Natural killer cell (primary cell): ENCODE measurements at regions not wholly inside any gene's neighbourhood (a gene's known extent, or its start where the extent isn't known, plus 50 kb on each side); places are given as distances from the start of the nearest gene placed in this dataset.

ENCODE experiments used
- ATAC-seq, 3 donors: fragments of 150-1000 bp in 2 of 3; fragments of 200-7000 bp in 1 of 3; cut with Tn5 transposase; 1 replicate in 1 of 3; 2 replicates in 2 of 3; pipeline ENCODE4 v1.10.0; 2021; ENCODE audit warnings: mild to moderate bottlenecking in 2 of 3, moderate library complexity in 2 of 3
- DNase-seq, 2 donors: peaks; one replicate each; pipeline versions ENCODE4 v3.0.0 to v3.0.0-alpha.2; 2013 to 2021; ENCODE audit warnings: mixed read lengths in 1 of 2
- H3K27ac ChIP-seq: one replicate; pipeline ENCODE4 v1.5.1; 2013; ENCODE audit warnings: mild to moderate bottlenecking, low read length
- H3K27me3 ChIP-seq: one replicate; pipeline ENCODE4 v1.6.1; 2013; ENCODE audit warnings: low read length; ENCODE audit not compliant: control insufficient read depth, insufficient read depth
- H3K36me3 ChIP-seq: one replicate; pipeline ENCODE4 v1.6.1; 2013; ENCODE audit warnings: low read length; ENCODE audit not compliant: control insufficient read depth, insufficient read depth
- H3K4me1 ChIP-seq: one replicate; pipeline ENCODE4 v1.6.1; 2013; ENCODE audit warnings: low read length; ENCODE audit not compliant: control insufficient read depth, insufficient read depth
- H3K4me3 ChIP-seq: one replicate; pipeline ENCODE4 v1.5.1; 2013; ENCODE audit warnings: low read length
- H3K9me3 ChIP-seq: one replicate; pipeline ENCODE4 v1.6.1; 2013; ENCODE audit warnings: low read length; ENCODE audit not compliant: control insufficient read depth, insufficient read depth
- H3K27ac Mint-ChIP-seq, 2 donors: one replicate each; pipeline ENCODE4 v1.8.0; 2022; ENCODE audit warnings: mild to moderate bottlenecking in 2 of 2, mixed read lengths in 2 of 2, moderate library complexity in 1 of 2
- H3K27me3 Mint-ChIP-seq, 2 donors: one replicate each; pipeline ENCODE4 v1.8.0; 2022; ENCODE audit warnings: low read depth in 2 of 2, mixed read lengths in 2 of 2
- H3K36me3 Mint-ChIP-seq: one replicate; pipeline ENCODE4 v1.8.0; 2022; ENCODE audit warnings: mixed read lengths
- H3K4me1 Mint-ChIP-seq, 2 donors: one replicate each; pipeline ENCODE4 v1.8.0; 2022; ENCODE audit warnings: mixed read lengths in 2 of 2
- H3K4me3 Mint-ChIP-seq: one replicate; pipeline ENCODE4 v1.8.0; 2022; ENCODE audit warnings: mild to moderate bottlenecking, moderate library complexity, mixed read lengths
- H3K9me3 Mint-ChIP-seq, 2 donors: one replicate each; pipeline ENCODE4 v1.8.0; 2022; ENCODE audit warnings: mixed read lengths in 2 of 2
- WGBS: methylation state at CpG from one replicate; pipeline ENCODE4 v1.1.7; 2013; ENCODE audit warnings: missing lambda C conversion rate; ENCODE audit not compliant: insufficient coverage; 5-methylcytosine and 5-hydroxymethylcytosine counted together
- intact Hi-C: fragments of 100-400 bp; cut with micrococcal nuclease; formaldehyde crosslinking; loops from one replicate; pipeline ENCODE4 v1.14.2; 2022
- TF ChIP-seq, protein P1 (sequence below): fragments of 200-600 bp; IDR thresholded peaks from one replicate; pipeline ENCODE4 v1.8.0; 2022; ENCODE audit warnings: antibody characterized with exemption

DNA sequence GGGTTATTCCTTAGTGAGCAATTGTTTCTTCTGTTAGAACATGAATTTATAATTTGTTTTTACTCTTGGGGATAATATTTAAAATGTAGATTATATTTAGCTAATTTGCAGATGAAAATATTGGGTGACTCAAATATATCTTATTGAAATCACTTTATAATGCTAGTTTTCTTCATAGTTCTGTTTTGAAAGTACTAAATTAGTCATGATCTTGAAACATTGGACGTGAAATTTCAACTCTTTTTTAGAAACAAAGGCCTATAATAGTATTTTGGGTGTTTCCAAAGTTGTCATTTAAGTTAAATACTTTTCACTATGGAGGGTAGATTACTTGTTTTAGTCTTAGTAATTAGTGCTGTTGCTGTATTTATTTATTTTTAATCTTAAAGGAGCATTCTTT lies 250.9 kb downstream of the UTRN start:
- ATAC-seq (no peak), DNase-seq (no peak)
- TF ChIP-seq, protein P1, sequence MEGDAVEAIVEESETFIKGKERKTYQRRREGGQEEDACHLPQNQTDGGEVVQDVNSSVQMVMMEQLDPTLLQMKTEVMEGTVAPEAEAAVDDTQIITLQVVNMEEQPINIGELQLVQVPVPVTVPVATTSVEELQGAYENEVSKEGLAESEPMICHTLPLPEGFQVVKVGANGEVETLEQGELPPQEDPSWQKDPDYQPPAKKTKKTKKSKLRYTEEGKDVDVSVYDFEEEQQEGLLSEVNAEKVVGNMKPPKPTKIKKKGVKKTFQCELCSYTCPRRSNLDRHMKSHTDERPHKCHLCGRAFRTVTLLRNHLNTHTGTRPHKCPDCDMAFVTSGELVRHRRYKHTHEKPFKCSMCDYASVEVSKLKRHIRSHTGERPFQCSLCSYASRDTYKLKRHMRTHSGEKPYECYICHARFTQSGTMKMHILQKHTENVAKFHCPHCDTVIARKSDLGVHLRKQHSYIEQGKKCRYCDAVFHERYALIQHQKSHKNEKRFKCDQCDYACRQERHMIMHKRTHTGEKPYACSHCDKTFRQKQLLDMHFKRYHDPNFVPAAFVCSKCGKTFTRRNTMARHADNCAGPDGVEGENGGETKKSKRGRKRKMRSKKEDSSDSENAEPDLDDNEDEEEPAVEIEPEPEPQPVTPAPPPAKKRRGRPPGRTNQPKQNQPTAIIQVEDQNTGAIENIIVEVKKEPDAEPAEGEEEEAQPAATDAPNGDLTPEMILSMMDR = no peak

GRCh38 chr6:144543006-144543871 lies 258.1 kb downstream of the UTRN start:
- no peaks in the 10 kb centered on the region for H3K27me3 ChIP-seq
- peak overlapping the region; percentile 1 to 77 for H3K27ac Mint-ChIP-seq
- peak; percentile 29 to 79 (median 45) for ATAC-seq
- no peaks in the 10 kb centered on the region for H3K4me1 ChIP-seq
- H3K9me3 ChIP-seq = no peaks in the 10 kb centered on the region
- H3K36me3 Mint-ChIP-seq = peaks cover 35% of the 10 kb centered on the region
- no peak overlapping the region for H3K4me3 ChIP-seq
- no peak for DNase-seq
- intact Hi-C loops = no loop called here
- WGBS = 86% methylated on average over 8 of the region's 8 CpGs
- TF ChIP-seq, protein P1 = no peak
- peaks cover 89% of the 10 kb centered on the region for H3K36me3 ChIP-seq
- H3K4me1 Mint-ChIP-seq = peaks cover 14 to 24% of the 10 kb centered on the region in 2 donors
- no peak overlapping the region for H3K27ac ChIP-seq
- H3K4me3 Mint-ChIP-seq = peak overlapping the region; percentile 45
- no peaks in the 10 kb centered on the region for H3K9me3 Mint-ChIP-seq
- H3K27me3 Mint-ChIP-seq = no peaks in the 10 kb centered on the region

More for the DNA sequence above, 250.9 kb downstream of the UTRN start:
- H3K4me1 Mint-ChIP-seq = peaks cover 8 to 12% of the 10 kb centered on the region in 2 donors
- peaks cover 29% of the 10 kb centered on the region for H3K36me3 Mint-ChIP-seq
- H3K27ac Mint-ChIP-seq = no peak overlapping the region
- Histone ChIP-seq H3K9me3 (no peaks in the 10 kb centered on the region), H3K4me3 (no peak overlapping the region), H3K27me3 (no peaks in the 10 kb centered on the region), H3K27ac (no peak overlapping the region), H3K4me1 (no peaks in the 10 kb centered on the region), H3K36me3 (peaks cover 82% of the 10 kb centered on the region)
- no peaks in the 10 kb centered on the region for H3K27me3 Mint-ChIP-seq
- H3K9me3 Mint-ChIP-seq = no peaks in the 10 kb centered on the region
- WGBS = no CpG with 5 or more reads among the region's 1 CpG
- intact Hi-C loops = no loop called here
- no peak overlapping the region for H3K4me3 Mint-ChIP-seq

- H3K4me3 ChIP-seq = no peak overlapping the region
- Mint-ChIP-seq H3K27me3 (no peaks in the 10 kb centered on the region), H3K4me1 (peaks cover 14 to 26% of the 10 kb centered on the region in 2 donors), H3K4me3 (no peak overlapping the region), H3K36me3 (peaks cover 37% of the 10 kb centered on the region), H3K9me3 (no peaks in the 10 kb centered on the region), H3K27ac (peak overlapping the region; percentile 1 to 2)
- DNase-seq (no peak), ATAC-seq (no peak)
- no peak overlapping the region for H3K27ac ChIP-seq
- intact Hi-C loops = no loop called here
- WGBS = 77% methylated on average over 7 of the region's 7 CpGs
- H3K27me3 ChIP-seq = no peaks in the 10 kb centered on the region
- no peaks in the 10 kb centered on the region for H3K4me1 ChIP-seq
- H3K36me3 ChIP-seq = peaks cover 90% of the 10 kb centered on the region
- H3K9me3 ChIP-seq = no peaks in the 10 kb centered on the region
- TF ChIP-seq, protein P1 = no peak
Observed at GRCh38 chr6:144544266-144544830, 259.2 kb downstream of the UTRN start.
